ENCODE measurements at regions not wholly inside any gene's neighbourhood (a gene's known extent, or its start where the extent isn't known, plus 50 kb on each side); places are given as distances from the start of the nearest gene placed in this dataset.

DNA sequence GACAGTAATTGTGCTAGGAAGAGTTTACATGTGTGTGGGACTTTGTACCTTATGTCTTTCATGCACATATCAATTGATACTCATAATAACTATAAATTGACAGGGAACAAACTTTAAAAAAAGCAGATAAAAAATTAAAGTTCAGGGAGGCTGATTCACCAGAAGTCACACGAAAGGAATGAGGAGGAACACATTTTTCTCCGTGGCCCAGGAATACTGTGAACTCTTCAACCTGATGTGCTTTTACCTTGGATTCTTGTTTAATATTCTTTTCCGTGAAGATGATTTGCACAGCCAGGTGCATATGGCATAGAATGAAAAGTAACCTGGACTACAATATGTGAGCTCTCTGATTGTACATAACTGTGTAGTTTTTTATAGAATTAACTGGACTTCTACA is 326.3 kb downstream of the CDH7 start:
- ChIA-PET POLR2A (interaction anchor here (0.7 kb wide), 1 partner anchor 12 kb away, joined by 3 read pairs; no protein-coding TSS in a partner anchor), RAD21 (ENCODE audit: unreplicated experiment) (no interaction called here), SMC1A (ENCODE audit: uncharacterized antibody, unreplicated experiment) (no interaction called here), CTCF (interaction anchor here (0.6 kb wide), 1 partner anchor 20 kb away, joined by 3 read pairs; no protein-coding TSS in a partner anchor)
- Histone ChIP-seq H3K9me3 (replicated peaks; ENCODE audit: control insufficient read depth, insufficient read depth, low read length) (no peaks in the 10 kb centered on the region), H2AFZ (ENCODE audit: control insufficient read depth, low read depth, low read length) (no peak overlapping the region), H3K79me2 (ENCODE audit: control insufficient read depth, insufficient read depth, low read length) (no peaks in the 10 kb centered on the region), H3K27ac (ENCODE audit: control insufficient read depth, insufficient read depth) (no peak overlapping the region), H4K20me1 (ENCODE audit: control insufficient read depth, insufficient read depth) (no peaks in the 10 kb centered on the region), H3K4me1 (ENCODE audit: control insufficient read depth, insufficient read depth, low read length) (no peaks in the 10 kb centered on the region), H3K4me2 (ENCODE audit: control insufficient read depth, insufficient read depth) (no peak overlapping the region), H3K9ac (ENCODE audit: control insufficient read depth, insufficient read depth, low read length) (no peak overlapping the region), H3K4me3 (no peak overlapping the region), H3K36me3 (ENCODE audit: control insufficient read depth in 2 of 2, insufficient read depth in 2 of 2, low read length in 1 of 2) (no peaks in the 10 kb centered on the region), H3K27me3 (replicated peaks in 1 of 2; ENCODE audit: control insufficient read depth in 2 of 2, insufficient read depth in 2 of 2, low read length in 1 of 2) (no peaks in the 10 kb centered on the region)
- in situ Hi-C loops (cut with MboI), result no loop called here
- TF ChIP-seq NFIC (IDR thresholded peaks at IDR 0.05; ENCODE audit: low read depth, low read length) (no peak), MXI1 (IDR thresholded peaks at IDR 0.05; ENCODE audit: low read depth, low read length) (no peak), ZNF622 (IDR thresholded peaks at IDR 0.05) (no peak), RB1 (IDR thresholded peaks at IDR 0.05; ENCODE audit: borderline replicate concordance) (no peak), FOXM1 (IDR thresholded peaks at IDR 0.05; ENCODE audit: low read depth, low read length) (no peak), BRCA1 (IDR thresholded peaks at IDR 0.05; ENCODE audit: low read depth, low read length) (no peak), EP300 (IDR thresholded peaks at IDR 0.05; ENCODE audit: borderline replicate concordance in 1 of 2, control insufficient read depth in 1 of 2, low read depth in 2 of 2, low read length in 2 of 2) (no peak), CEBPB (IDR thresholded peaks at IDR 0.05; ENCODE audit: borderline replicate concordance in 1 of 2, low read depth in 2 of 2, low read length in 2 of 2) (no peak)
- TF ChIP-seq, protein P1, sequence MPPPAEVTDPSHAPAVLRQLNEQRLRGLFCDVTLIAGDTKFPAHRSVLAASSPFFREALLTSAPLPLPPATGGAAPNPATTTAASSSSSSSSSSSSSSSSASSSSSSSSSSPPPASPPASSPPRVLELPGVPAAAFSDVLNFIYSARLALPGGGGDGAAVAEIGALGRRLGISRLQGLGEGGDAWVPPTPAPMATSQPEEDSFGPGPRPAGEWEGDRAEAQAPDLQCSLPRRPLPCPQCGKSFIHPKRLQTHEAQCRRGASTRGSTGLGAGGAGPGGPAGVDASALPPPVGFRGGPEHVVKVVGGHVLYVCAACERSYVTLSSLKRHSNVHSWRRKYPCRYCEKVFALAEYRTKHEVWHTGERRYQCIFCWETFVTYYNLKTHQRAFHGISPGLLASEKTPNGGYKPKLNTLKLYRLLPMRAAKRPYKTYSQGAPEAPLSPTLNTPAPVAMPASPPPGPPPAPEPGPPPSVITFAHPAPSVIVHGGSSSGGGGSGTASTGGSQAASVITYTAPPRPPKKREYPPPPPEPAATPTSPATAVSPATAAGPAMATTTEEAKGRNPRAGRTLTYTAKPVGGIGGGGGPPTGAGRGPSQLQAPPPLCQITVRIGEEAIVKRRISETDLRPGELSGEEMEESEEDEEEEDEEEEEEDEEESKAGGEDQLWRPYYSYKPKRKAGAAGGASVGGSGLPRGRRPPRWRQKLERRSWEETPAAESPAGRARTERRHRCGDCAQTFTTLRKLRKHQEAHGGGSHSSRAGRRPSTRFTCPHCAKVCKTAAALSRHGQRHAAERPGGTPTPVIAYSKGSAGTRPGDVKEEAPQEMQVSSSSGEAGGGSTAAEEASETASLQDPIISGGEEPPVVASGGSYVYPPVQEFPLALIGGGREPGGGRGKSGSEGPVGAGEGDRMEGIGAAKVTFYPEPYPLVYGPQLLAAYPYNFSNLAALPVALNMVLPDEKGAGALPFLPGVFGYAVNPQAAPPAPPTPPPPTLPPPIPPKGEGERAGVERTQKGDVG (CRISPR knock-in tag; IDR thresholded peaks at IDR 0.05), result no peak
- TF ChIP-seq, protein P2, sequence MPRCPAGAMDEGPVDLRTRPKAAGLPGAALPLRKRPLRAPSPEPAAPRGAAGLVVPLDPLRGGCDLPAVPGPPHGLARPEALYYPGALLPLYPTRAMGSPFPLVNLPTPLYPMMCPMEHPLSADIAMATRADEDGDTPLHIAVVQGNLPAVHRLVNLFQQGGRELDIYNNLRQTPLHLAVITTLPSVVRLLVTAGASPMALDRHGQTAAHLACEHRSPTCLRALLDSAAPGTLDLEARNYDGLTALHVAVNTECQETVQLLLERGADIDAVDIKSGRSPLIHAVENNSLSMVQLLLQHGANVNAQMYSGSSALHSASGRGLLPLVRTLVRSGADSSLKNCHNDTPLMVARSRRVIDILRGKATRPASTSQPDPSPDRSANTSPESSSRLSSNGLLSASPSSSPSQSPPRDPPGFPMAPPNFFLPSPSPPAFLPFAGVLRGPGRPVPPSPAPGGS (IDR thresholded peaks at IDR 0.05; ENCODE audit: borderline replicate concordance, insufficient read depth, low read depth, low read length, poor library complexity, severe bottlenecking), result no peak
- TF ChIP-seq, protein P3, sequence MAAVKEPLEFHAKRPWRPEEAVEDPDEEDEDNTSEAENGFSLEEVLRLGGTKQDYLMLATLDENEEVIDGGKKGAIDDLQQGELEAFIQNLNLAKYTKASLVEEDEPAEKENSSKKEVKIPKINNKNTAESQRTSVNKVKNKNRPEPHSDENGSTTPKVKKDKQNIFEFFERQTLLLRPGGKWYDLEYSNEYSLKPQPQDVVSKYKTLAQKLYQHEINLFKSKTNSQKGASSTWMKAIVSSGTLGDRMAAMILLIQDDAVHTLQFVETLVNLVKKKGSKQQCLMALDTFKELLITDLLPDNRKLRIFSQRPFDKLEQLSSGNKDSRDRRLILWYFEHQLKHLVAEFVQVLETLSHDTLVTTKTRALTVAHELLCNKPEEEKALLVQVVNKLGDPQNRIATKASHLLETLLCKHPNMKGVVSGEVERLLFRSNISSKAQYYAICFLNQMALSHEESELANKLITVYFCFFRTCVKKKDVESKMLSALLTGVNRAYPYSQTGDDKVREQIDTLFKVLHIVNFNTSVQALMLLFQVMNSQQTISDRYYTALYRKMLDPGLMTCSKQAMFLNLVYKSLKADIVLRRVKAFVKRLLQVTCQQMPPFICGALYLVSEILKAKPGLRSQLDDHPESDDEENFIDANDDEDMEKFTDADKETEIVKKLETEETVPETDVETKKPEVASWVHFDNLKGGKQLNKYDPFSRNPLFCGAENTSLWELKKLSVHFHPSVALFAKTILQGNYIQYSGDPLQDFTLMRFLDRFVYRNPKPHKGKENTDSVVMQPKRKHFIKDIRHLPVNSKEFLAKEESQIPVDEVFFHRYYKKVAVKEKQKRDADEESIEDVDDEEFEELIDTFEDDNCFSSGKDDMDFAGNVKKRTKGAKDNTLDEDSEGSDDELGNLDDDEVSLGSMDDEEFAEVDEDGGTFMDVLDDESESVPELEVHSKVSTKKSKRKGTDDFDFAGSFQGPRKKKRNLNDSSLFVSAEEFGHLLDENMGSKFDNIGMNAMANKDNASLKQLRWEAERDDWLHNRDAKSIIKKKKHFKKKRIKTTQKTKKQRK (IDR thresholded peaks at IDR 0.05; ENCODE audit: low read depth, low read length), result no peak
- TF ChIP-seq, protein P4, sequence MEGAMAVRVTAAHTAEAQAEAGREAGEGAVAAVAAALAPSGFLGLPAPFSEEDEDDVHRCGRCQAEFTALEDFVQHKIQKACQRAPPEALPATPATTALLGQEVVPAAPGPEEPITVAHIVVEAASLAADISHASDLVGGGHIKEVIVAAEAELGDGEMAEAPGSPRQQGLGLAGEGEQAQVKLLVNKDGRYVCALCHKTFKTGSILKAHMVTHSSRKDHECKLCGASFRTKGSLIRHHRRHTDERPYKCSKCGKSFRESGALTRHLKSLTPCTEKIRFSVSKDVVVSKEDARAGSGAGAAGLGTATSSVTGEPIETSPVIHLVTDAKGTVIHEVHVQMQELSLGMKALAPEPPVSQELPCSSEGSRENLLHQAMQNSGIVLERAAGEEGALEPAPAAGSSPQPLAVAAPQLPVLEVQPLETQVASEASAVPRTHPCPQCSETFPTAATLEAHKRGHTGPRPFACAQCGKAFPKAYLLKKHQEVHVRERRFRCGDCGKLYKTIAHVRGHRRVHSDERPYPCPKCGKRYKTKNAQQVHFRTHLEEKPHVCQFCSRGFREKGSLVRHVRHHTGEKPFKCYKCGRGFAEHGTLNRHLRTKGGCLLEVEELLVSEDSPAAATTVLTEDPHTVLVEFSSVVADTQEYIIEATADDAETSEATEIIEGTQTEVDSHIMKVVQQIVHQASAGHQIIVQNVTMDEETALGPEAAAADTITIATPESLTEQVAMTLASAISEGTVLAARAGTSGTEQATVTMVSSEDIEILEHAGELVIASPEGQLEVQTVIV (IDR thresholded peaks at IDR 0.05; ENCODE audit: borderline replicate concordance, partially characterized antibody), result no peak
- WGBS (ENCODE audit: insufficient coverage, insufficient replicate concordance, low lambda C conversion rate, missing lambda C conversion rate), result 5% methylated on average over 3 of the region's 3 CpGs
- DNase-seq (ENCODE audit: low read depth, low spot score), result no peak
- BruUV-seq (replicated peaks), result no TSS peak
- ATAC-seq, result no peak
- FAIRE-seq, result no peak
- intact Hi-C loops (cut with micrococcal nuclease; ENCODE audit: unreplicated experiment), result no loop called here
